Mammary epithelial cell (primary cell): ENCODE measurements at regions not wholly inside any gene's neighbourhood (a gene's known extent, or its start where the extent isn't known, plus 50 kb on each side); places are given as distances from the start of the nearest gene placed in this dataset.

Experiments
- CTCF ChIP-seq, 2 donors: IDR thresholded peaks in 1 of 2; conservative IDR thresholded peaks in 1 of 2; 2 replicates each; pipeline ENCODE4 v1.5.1; 2011 to 2012; ENCODE audit warnings: inconsistent platforms in 2 of 2, low read length in 2 of 2, mild to moderate bottlenecking in 2 of 2, control low read depth in 1 of 2, low read depth in 1 of 2; ENCODE audit not compliant: insufficient read depth in 1 of 2; ENCODE audit errors: extremely low read depth in 1 of 2
- EZH2 ChIP-seq: IDR thresholded peaks from 2 replicates; pipeline ENCODE4 v1.6.1; 2012; ENCODE audit warnings: low read length, inconsistent platforms, borderline replicate concordance

GRCh38 chr14:44036248-44036647 is 470.8 kb downstream of the FSCB start:
- TF ChIP-seq EZH2 (no peak), CTCF (conservative IDR thresholded peaks at IDR 0.05 in 1 of 2, IDR thresholded peaks at IDR 0.05 in 1 of 2; ENCODE audit: extremely low read depth in 1 of 2, insufficient read depth in 1 of 2, low read depth in 1 of 2, low read length in 2 of 2) (no peak)
